Stimulated activated CD4-positive, alpha-beta T cell treated with anti-CD3 and anti-CD28 coated beads, Interleukin-15, amount 100 ng/mL, for 48 hours (primary cell): ENCODE measurements at regions not wholly inside any gene's neighbourhood (a gene's known extent, or its start where the extent isn't known, plus 50 kb on each side); places are given as distances from the start of the nearest gene placed in this dataset.

ENCODE experiments used
- DNase-seq, 2 donors: peaks; one replicate each; pipeline ENCODE4 v3.0.0-alpha.2; 2020; ENCODE audit warnings: low read depth in 2 of 2

DNA sequence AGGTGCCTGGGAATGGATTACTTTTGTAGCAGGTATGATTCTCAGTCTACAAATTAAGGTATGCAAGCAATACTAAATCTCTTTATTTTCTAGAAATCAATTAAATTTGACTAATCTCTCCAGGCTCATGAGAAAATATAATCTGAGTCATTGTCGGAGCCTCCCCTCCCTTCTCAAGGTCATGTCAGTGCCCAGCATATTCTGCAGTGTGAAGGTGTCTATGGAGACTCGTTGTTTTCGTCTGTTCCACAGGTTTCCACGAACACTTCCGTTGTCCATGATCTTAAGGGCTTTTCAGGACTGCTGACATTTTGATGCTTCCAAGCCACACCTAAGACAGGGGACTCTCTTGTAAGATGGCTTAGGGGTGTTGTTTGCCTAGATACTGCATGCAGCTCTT is 56.6 kb upstream of the SCOC start:
- no peak for DNase-seq

DNA sequence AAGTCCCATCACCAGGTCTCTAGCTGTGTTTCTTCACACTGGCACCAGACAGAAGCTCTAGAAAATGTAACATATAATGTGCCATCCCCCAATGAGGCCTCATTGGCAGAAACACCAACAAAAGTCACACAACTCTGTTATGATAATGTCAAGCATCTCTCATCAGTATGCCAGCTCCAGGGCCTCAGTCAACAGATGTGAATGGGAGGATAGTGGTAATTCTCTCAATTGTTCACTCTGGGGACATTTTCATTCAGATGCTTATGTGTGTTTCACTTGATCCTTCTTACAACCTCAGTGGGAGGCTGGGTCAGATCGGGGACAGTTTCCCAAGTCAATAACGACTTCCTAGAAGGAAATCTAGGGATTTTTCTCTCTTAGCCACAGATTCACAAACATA is 57.5 kb upstream of the SCOC start:
- DNase-seq = no peak

DNA sequence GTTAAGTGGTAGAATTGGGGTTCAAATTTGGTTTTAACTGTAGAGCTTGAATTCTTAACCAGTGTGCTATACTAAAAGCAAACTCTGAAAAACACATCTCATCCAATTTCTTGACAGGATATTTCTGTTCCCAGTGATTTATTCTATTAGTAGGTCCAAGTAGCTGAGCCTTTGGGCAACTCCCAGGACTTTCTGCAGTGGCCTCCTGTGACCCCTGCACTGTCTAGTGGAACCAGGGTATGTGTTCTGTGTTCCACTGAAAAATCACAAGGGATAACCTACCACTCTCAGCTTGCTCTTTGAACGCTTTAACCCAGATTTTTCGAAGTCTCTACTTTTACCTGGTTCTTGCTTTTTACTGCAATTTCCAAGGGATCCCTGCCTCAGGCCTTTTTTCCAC is 58.0 kb upstream of the SCOC start:
- no peak for DNase-seq

DNA sequence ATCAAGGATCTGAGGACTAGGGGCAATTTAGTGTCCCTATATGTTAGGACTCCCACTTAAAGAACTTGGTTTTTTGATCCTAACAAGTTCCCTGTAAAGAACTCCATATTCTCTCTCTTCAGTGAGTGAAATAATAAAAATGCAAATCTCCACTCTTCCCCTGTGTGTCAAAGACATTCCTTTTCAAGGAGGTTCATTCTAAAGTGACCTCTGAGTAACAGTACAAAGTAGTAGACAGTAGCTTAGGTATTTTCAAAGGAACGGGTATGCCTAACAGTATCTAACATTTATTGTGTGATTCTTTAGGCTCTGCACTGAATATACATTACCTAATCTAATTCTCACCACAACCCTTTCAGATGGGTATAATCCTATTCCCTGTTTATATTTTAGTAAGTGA is 58.4 kb upstream of the SCOC start:
- no peak for DNase-seq

DNA sequence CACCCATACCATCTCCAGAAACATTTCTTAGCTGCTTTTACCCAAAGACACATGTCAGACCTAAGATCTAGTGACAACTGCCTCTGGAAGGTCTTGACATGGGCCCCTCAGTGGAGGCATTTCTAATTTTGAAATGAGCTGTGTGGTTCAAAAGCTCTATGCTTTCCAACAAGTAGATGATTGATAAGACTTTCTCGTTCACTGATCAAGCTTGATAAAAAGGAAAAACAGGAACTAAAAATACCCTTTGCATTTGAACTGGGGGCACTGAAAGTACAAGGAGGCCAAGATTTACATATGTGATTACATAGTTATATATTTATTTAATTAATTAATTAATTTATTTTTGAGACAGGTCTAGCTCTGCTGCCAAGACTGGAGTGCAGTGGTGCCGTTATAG is 61.3 kb upstream of the SCOC start:
- no peak for DNase-seq

DNA sequence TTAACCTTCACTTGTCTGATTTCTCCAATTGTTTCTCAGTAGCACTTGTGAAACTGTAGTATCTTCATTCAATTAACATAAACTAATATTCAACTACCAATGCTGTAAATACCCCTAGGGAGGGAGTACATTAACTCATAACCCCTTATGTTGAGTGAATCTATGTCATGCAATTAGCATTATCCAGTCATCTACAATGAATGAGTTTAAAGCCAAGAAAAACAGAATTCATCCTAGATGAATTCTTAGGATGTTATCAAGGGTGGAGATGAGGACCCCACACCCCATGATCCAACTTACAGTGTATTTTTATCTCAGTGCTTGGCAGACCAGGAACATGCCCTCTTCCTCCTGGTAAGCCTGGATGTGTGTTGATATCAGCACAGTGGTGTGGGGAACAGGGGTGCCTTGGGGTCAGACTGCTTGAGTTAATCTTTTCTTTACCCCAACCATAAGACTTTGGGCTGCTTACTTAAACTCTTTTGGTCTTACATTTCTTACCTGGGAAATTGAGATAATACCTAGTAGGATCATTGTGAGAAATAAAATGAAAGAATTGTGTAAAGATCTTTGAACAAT is 62.1 kb upstream of the SCOC start:
- no peak for DNase-seq

DNA sequence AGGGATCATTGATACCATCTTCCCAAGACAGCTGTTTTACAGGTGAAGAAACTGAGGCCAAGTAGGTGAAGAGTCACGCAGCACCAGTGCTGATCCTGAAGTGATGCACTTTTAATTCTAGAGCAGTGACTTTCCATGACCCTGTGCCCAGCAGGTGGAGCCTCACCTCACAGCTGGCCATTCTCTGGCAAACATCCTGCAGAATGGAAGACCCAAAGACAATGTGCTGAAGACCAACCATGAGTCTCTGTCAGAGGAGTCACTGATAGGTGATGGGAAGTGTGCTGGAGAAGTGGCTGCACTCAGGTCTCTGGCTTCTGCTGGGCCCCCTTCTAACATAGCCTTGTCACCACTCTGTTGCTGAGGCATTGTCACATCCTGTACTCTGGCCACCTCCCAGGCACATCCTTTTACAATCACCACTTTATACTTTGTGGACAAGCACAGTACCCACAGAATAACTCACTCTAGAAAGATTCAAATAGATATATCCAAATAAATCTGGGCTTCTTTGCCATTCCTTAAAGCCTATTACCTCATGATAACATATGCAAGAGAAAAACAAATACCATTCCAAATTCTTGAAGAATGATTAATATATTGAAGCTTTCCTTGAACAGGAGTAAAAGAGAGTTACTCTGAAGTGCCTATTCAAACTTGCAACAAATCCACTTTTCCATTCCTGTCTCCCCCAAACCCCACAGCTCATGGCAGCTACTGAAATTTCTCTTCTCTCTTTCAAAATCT is 64.1 kb upstream of the SCOC start:
- DNase-seq = no peak

DNA sequence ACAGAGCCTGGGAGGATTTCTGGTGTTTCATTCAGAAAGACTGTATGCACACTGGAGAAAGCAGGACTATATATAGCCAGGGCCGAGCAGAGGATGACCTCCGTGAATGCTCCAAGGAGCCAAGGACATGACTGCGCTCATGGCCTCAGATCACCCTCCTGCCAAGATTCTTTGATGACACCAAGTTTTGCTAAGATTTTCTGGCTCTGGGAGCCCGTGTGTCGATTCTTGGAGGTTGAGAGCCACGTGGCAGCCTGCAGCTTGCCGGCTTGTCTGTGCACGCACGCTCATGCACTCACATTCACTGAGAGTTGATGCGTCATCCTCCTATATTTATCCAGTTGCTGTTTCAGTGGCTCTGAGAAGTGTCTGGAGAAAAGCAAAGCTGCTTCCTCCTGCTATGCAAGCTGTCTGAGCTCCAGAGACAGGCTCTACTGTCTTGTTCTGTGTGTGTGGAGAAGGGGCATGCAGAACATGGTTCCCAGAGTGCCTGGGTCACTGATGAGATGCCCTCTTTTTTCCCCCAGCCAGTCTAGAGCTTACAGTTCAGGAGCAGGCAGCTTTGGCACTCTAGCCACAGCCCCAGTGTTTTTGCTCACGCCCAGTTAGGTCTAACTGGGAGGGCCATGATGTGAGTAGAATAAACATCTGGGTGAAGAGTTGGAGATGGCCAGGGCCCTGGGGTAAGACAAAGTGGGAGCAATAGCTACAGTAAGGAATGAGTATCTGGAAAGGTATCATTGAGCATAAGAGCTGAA is 64.9 kb upstream of the SCOC start:
- no peak for DNase-seq

DNA sequence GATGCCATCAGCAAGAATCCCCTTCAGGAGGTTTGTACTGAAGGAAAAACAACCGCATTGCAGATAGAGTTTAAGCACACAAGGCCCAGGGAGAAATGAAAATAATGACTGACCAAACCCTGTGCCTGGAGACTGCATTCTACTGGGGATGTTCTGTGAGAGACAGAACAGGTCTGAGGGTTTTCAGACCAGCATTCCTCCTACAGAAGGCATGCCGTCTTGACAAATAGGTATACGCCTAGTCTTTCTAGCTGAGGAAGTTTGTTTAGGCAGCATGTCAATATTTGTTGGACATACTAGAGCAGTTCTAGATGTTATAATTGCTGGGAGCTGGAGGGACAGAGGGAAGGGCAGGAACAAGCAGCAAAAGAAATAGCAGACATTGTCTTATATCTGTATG is 68.4 kb upstream of the SCOC start:
- DNase-seq = no peak

DNA sequence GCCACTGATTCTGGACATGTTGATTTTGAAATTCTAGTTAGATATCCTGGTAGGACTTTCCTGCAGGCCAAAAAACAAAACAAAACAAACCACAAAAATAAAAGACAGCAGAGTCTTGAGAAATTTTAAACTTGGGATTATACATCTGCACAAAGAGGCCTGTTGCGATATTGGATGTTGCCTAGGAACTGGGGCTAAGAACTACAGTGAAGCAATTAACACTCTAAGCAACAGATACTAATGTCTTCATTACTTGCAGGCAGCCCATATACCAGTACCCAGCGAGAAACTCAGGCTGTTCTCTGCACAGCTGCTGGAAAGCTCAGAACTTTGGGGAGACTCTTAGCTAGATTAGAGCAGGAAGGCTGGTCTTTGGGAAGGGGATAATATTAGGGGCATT is 69.1 kb upstream of the SCOC start:
- no peak for DNase-seq

DNA sequence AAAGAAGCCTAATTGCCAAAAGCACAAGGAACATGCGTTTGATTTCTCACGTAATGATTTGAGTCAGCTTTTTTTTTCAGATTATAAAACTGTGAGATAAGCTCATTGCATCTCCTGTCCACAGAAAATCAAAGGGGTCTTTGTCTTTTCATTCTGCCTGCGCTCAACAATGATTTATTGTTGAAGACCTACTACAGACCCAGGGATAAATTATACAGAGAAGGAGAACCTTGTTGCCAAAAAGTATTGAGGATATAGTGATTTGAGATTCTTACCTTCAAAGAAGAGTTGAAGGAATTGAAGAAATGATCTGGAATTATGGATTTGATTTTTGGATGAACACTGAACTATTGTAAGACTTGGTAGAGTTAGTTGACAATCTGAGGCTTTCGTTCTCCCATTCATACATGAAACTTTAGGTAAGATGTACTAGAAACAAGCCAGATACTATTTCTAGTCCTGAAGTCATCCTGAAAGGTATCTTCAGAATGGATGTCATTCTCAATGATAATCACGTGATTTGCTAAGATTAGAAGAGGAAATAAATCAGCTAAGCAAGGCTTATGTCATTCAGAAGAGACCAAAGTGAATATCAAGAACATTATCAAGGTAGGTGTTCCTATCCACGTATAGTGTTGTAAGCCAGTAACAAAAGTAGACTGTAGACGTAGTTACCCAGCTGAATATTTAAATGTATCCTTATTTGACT is 71.1 kb upstream of the SCOC start:
- no peak for DNase-seq

DNA sequence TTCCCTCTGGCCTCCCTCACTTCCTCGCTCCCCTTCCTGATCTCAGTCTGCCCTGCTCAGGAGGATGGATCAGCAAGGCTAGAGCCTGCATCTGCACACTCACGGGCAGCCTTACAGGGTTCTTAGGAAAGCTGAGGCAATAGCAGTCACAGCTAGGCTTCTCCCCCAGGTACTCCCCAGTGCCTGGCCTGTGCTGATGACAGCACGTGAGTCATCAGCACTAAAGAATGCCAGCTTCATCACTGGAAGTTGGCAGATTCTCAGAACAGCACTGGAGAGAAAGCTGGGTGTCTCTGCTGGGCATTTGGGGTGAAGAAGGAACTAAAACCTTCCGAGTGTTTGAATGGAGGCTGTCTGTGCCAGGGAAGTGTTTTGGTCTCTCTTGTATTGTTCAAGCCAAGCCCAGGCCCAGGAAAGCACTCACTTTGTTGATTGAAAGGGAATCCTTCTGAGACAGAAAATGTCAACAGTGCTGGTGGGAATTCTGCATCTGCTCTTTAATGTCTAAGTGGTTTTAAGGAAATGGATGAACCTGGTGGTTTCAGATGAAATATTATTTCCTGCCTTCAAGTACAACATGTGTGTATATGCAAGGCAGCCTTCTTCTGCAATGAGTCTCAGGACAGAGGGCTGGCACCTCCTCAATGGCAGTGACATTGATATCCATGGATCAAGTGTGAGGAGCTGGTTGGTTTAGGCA is 73.0 kb upstream of the SCOC start:
- DNase-seq = no peak

DNA sequence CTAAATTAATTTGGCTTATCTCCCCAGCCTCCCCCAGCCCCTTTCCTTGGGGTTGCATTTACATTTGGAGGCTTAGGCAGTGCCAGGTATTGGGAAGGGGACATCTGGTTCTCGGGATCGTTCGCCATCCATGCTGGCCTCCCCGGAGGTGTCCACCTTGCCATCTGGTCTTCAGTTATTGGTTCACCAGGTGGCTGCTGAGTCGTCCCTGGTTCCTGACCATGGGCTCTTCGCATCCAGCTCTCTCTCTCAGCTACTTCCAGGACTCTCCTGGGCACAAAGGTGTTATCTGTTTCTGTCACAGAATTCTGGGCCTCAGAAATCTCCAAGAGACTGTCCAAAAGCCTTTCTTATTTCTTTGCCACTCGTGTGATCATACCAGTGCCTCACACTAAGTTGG is 75.4 kb upstream of the SCOC start:
- DNase-seq = no peak

DNA sequence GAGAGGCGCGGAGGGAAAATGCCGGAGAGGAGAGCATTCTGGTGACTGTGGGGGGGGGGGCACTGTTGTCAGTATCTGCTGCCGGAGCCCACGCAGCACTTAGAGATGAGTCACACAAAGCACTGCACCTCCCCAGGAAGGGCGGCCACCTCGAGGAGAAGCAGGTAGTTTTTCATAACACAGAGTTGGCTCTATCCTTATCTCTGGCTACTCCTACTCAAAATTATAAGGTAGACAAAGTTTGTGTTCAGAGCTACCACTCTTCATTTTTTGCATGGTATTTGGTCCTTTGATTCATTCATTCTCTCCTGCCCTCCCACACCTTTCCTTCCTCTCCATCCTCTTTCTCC is 76.2 kb upstream of the SCOC start:
- DNase-seq = no peak

DNA sequence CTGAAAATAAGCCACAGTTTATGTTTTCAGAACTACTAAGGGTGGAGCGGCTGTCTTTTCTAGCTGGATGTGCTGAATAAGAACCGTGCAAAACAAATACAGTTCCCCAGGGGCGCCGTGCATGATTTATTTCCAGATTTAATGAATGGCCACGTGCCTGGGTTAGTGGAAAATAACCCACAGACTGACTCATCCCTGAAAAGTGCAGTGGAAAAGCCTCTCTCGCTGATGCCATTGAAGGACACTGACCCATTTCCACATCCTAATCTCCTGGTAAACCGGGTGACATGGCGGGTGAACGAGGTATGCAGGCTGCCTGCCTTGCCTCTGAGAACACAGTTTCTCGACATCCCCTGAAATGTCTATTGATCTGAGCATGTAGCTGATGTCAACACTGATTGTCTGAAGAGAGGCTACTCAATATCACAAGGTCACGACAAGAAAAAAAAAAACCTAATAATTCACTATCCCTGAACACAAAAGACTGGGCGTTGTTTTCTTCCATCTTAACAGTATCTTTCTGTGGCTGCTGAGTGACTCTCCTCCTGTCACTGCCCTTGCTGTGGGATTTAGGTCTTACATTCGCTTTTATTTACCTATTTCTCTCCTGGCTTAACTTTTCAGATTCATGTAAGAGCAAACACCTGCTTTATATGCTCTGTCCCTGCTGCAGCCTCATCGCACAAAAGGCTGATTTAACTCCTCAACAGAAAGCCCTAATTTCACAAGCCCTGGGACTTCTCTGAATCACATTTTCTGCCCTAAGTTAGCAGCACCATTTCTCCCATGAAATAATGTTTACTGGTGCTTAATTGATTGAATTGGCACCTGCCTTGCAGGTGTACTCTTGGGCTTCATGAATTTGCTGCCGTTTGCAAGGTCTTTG is 76.9 kb upstream of the SCOC start:
- no peak for DNase-seq

DNA sequence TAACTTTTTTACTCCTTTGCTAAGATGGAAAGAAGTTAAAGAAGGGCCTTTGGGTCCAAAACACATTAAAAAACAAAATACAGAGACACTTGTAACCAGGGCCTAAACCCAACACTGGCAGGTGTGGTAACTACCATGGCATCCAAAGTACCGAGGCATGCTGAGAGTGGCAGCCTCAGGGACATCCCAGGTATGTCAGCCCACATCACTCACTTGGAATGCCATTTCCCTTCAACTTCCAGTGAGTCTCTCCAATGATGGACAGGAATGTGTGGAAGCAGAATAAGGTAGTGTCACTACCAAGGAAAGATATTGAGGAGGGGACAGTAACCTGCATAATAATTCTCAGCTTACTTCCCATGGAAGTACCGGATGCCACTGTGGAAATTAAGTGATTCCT is 79.5 kb upstream of the SCOC start:
- DNase-seq = no peak

DNA sequence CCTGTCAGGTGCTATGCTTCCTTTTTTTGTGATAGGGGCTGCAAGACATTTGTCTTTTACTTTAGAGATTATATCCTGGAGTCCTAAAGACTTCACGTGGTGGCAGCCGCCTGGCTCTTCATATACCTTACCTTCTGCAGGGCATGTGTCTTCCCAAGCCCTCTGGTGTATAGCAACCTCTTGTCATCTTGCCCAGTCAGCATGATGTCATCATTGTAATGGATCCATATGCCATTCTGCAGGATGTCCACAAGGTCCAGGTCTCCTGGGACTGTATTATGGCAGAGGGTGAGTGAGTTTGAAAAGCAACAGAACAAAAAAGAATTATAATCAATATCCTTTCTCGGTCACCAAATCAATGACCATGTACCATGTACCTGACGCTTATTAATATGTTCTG is 82.2 kb upstream of the SCOC start:
- no peak for DNase-seq

DNA sequence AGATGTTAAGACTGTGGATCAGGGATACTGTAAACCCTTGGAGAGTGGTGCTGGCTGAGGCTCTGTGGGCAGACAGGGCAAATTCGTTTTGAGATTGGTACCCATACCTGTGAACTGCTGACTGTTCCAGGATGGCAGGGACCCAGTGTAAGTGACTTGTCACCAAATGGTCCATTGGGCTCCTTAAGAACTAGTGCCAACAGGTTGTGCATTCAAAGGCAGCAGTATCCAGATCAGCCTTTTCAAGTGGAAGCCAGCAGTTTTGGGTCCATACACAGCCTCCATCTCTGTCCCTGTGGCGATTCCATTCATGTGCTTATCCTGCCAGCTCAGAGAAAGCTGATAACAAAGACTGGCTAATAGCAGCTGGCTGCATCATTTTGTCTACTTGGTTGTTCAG is 84.0 kb upstream of the SCOC start:
- DNase-seq = no peak

DNA sequence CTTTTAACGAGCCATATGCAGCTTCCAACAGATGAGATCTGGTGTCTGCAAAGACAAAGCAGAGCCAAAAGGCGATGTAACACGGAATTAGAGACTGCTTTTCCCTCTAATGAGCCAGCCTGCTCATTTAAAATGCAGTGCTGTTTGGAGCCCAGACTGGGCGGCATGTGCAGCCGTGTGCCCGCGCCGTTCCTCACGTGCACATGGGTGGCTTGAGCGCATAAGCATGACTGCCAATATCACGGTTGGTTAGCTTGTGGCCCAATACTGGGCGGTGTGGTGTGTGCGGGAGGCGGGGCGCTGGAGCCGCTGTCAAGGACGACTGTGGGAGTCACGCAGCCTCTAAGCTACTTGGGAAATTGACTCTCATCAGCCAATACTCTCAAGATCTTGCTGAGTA is 87.0 kb upstream of the SCOC start:
- DNase-seq = no peak

DNA sequence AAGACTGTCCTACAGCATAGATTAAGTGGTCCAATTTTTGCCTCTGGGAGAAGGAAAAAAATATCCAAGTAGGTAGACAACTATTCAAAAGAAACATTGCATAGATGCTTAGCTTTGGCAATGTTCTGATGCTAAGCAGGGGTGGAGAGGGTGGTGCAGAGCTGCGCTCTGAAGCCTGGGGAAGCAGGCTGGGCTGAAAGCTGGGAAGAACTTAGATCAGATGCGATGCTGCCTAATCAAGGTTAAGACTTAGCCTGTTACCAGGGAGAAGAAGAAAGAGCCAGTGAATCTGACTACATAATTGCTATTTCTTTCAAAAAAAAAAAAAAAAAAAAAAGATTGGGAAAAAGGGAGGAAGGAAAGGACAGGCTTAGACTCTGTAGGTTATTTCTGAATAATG is 89.0 kb upstream of the SCOC start:
- DNase-seq = no peak
